HUES6 (cell line): ENCODE measurements at regions not wholly inside any gene's neighbourhood (a gene's known extent, or its start where the extent isn't known, plus 50 kb on each side); places are given as distances from the start of the nearest gene placed in this dataset.

Experiments
- H3K27ac ChIP-seq: 2 replicates; pipeline ENCODE4 v1.7.0; 2013; ENCODE audit warnings: low read depth, mild to moderate bottlenecking, low read length, inconsistent platforms
- H3K27me3 ChIP-seq: 2 replicates; pipeline ENCODE4 v1.6.1; 2013; ENCODE audit warnings: low read length; ENCODE audit not compliant: control insufficient read depth, insufficient read depth
- H3K36me3 ChIP-seq: 2 replicates; pipeline ENCODE4 v1.6.1; 2013; ENCODE audit warnings: low read length; ENCODE audit not compliant: control insufficient read depth, insufficient read depth
- H3K4me1 ChIP-seq: 2 replicates; pipeline ENCODE4 v1.6.1; 2013; ENCODE audit warnings: low read length; ENCODE audit not compliant: control insufficient read depth, insufficient read depth
- H3K4me3 ChIP-seq: 2 replicates; pipeline ENCODE4 v1.5.1; 2013; ENCODE audit warnings: low read depth, low read length
- H3K9ac ChIP-seq: one replicate; pipeline ENCODE4 v1.6.1; 2013; ENCODE audit warnings: mild to moderate bottlenecking, low read length
- H3K9me3 ChIP-seq: 2 replicates; pipeline ENCODE4 v1.6.1; 2013; ENCODE audit warnings: low read depth, low read length; ENCODE audit not compliant: control insufficient read depth, insufficient read depth

GRCh38 chr6:125512621-125513020 is 210.9 kb upstream of the HDDC2 start:
- no peak overlapping the region for H3K4me3 ChIP-seq
- no peak overlapping the region for H3K27ac ChIP-seq
- H3K36me3 ChIP-seq: no peaks in the 10 kb centered on the region

GRCh38 chr6:125513978-125514377 is 212.2 kb upstream of the HDDC2 start:
- H3K9ac ChIP-seq: no peak overlapping the region
- peaks cover 6% of the 10 kb centered on the region for H3K4me1 ChIP-seq
- no peaks in the 10 kb centered on the region for H3K27me3 ChIP-seq
- H3K4me3 ChIP-seq: no peak overlapping the region
- H3K36me3 ChIP-seq: no peaks in the 10 kb centered on the region
- no peak overlapping the region for H3K27ac ChIP-seq
- H3K9me3 ChIP-seq: no peaks in the 10 kb centered on the region; the same call in 1 of the 2 replicates

More at GRCh38 chr6:125512621-125513020, 210.9 kb upstream of the HDDC2 start:
- no peaks in the 10 kb centered on the region for H3K27me3 ChIP-seq
- H3K9me3 ChIP-seq: no peaks in the 10 kb centered on the region; the same call in 1 of the 2 replicates
- no peak overlapping the region for H3K9ac ChIP-seq
- H3K4me1 ChIP-seq: peaks cover 6% of the 10 kb centered on the region

GRCh38 chr6:125516644-125517043 is 214.9 kb upstream of the HDDC2 start:
- Histone ChIP-seq H3K27ac (no peak overlapping the region), H3K9ac (no peak overlapping the region), H3K4me3 (no peak overlapping the region), H3K4me1 (peaks cover 6% of the 10 kb centered on the region), H3K27me3 (no peaks in the 10 kb centered on the region), H3K36me3 (no peaks in the 10 kb centered on the region), H3K9me3 (no peaks in the 10 kb centered on the region; the same call in 1 of the 2 replicates)

GRCh38 chr6:125519367-125519766 is 217.6 kb upstream of the HDDC2 start:
- Histone ChIP-seq H3K9me3 (no peaks in the 10 kb centered on the region; the same call in 1 of the 2 replicates), H3K9ac (no peak overlapping the region), H3K36me3 (no peaks in the 10 kb centered on the region), H3K27ac (no peak overlapping the region), H3K4me1 (no peaks in the 10 kb centered on the region; the same call in 1 of the 2 replicates), H3K27me3 (no peaks in the 10 kb centered on the region), H3K4me3 (no peak overlapping the region)

GRCh38 chr6:125524356-125524755 is 222.6 kb upstream of the HDDC2 start:
- Histone ChIP-seq H3K27ac (no peak overlapping the region), H3K4me3 (no peak overlapping the region), H3K4me1 (peaks cover 19% of the 10 kb centered on the region), H3K27me3 (no peaks in the 10 kb centered on the region), H3K36me3 (no peaks in the 10 kb centered on the region), H3K9me3 (no peaks in the 10 kb centered on the region), H3K9ac (no peak overlapping the region)

GRCh38 chr6:125526007-125526720 is 223.3 kb upstream of the HEY2 start:
- Histone ChIP-seq H3K36me3 (no peaks in the 10 kb centered on the region), H3K4me3 (no peak overlapping the region), H3K4me1 (peaks cover 23% of the 10 kb centered on the region), H3K27me3 (no peaks in the 10 kb centered on the region), H3K9me3 (no peaks in the 10 kb centered on the region), H3K9ac (no peak overlapping the region), H3K27ac (no peak overlapping the region)

- no peaks in the 10 kb centered on the region for H3K36me3 ChIP-seq
- peak overlapping the region; percentile 72 for H3K9ac ChIP-seq
- no peaks in the 10 kb centered on the region for H3K27me3 ChIP-seq
- H3K4me1 ChIP-seq: peaks cover 32% of the 10 kb centered on the region
- no peaks in the 10 kb centered on the region for H3K9me3 ChIP-seq
- peak overlapping the region; percentile 82; the same call in 1 of the 2 replicates for H3K27ac ChIP-seq
- peak overlapping the region; percentile 32; the same call in 1 of the 2 replicates for H3K4me3 ChIP-seq
Observed at GRCh38 chr6:125528621-125529041, 220.8 kb upstream of the HEY2 start.

GRCh38 chr6:125529061-125529460 is 220.4 kb upstream of the HEY2 start:
- Histone ChIP-seq H3K9me3 (no peaks in the 10 kb centered on the region), H3K36me3 (no peaks in the 10 kb centered on the region), H3K9ac (peak overlapping the region; percentile 72), H3K4me1 (peaks cover 37% of the 10 kb centered on the region), H3K4me3 (peak overlapping the region; percentile 32; the same call in 1 of the 2 replicates), H3K27ac (peak overlapping the region; percentile 82; the same call in 1 of the 2 replicates), H3K27me3 (no peaks in the 10 kb centered on the region)

GRCh38 chr6:125533710-125534397 is 215.6 kb upstream of the HEY2 start:
- no peaks in the 10 kb centered on the region for H3K27me3 ChIP-seq
- peak overlapping the region; percentile 2; the same call in 1 of the 2 replicates for H3K27ac ChIP-seq
- peaks cover 40% of the 10 kb centered on the region for H3K4me1 ChIP-seq
- H3K36me3 ChIP-seq: no peaks in the 10 kb centered on the region
- no peaks in the 10 kb centered on the region for H3K9me3 ChIP-seq
- peak overlapping the region; percentile 79 for H3K9ac ChIP-seq
- H3K4me3 ChIP-seq: peak overlapping the region; percentile 25

- H3K4me3 ChIP-seq: peak overlapping the region; percentile 25
- H3K27ac ChIP-seq: no peak overlapping the region; the same call in 1 of the 2 replicates
- no peaks in the 10 kb centered on the region for H3K9me3 ChIP-seq
- H3K27me3 ChIP-seq: no peaks in the 10 kb centered on the region
- no peaks in the 10 kb centered on the region for H3K36me3 ChIP-seq
- peaks cover 32% of the 10 kb centered on the region for H3K4me1 ChIP-seq
- H3K9ac ChIP-seq: peak overlapping the region; percentile 40
Observed at GRCh38 chr6:125534430-125535263, 214.8 kb upstream of the HEY2 start.
